Glomerular endothelial cell (primary cell): ENCODE measurements at regions not wholly inside any gene's neighbourhood (a gene's known extent, or its start where the extent isn't known, plus 50 kb on each side); places are given as distances from the start of the nearest gene placed in this dataset.

Experiments used
- DNase-seq: peaks from one replicate; pipeline ENCODE4 v3.0.0-alpha.2; 2011; ENCODE audit warnings: low read depth, low spot score; ENCODE audit errors: extremely low read depth

GRCh38 chr5:175056831-175057230, 332.4 kb downstream of the MSX2 start:
- no peak for DNase-seq

- DNase-seq = no peak
Measured at GRCh38 chr5:175054243-175054642, 329.9 kb downstream of the MSX2 start.

GRCh38 chr5:175052351-175052750, 328.0 kb downstream of the MSX2 start:
- DNase-seq = no peak

GRCh38 chr5:175047048-175047447, 322.7 kb downstream of the MSX2 start:
- DNase-seq = no peak

- DNase-seq = no peak
Measured at GRCh38 chr5:175045820-175046219, 321.4 kb downstream of the MSX2 start.

GRCh38 chr5:175037820-175038219, 313.4 kb downstream of the MSX2 start:
- no peak for DNase-seq

GRCh38 chr5:175035882-175036533, 311.6 kb downstream of the MSX2 start:
- DNase-seq = no peak

GRCh38 chr5:175034924-175035323, 310.5 kb downstream of the MSX2 start:
- no peak for DNase-seq

- no peak for DNase-seq
Measured at GRCh38 chr5:175032741-175033151, 308.4 kb downstream of the MSX2 start.

GRCh38 chr5:175032013-175032412, 307.6 kb downstream of the MSX2 start:
- DNase-seq = no peak

GRCh38 chr5:175027390-175027789, 303.0 kb downstream of the MSX2 start:
- no peak for DNase-seq

- no peak for DNase-seq
Measured at GRCh38 chr5:175025077-175025476, 300.7 kb downstream of the MSX2 start.

- DNase-seq = no peak
Measured at GRCh38 chr5:175021841-175022625, 297.7 kb downstream of the MSX2 start.

GRCh38 chr5:175021321-175021720, 296.9 kb downstream of the MSX2 start:
- DNase-seq = no peak

- DNase-seq = no peak
Measured at GRCh38 chr5:175015028-175015685, 290.8 kb downstream of the MSX2 start.

GRCh38 chr5:175013251-175013650, 288.9 kb downstream of the MSX2 start:
- DNase-seq = no peak

- no peak for DNase-seq
Measured at GRCh38 chr5:175012267-175012666, 287.9 kb downstream of the MSX2 start.

- no peak for DNase-seq
Measured at GRCh38 chr5:175003531-175003930, 279.1 kb downstream of the MSX2 start.

- DNase-seq = no peak
Measured at GRCh38 chr5:175001876-175002645, 277.7 kb downstream of the MSX2 start.

- no peak for DNase-seq
Measured at GRCh38 chr5:175001311-175001710, 276.9 kb downstream of the MSX2 start.

GRCh38 chr5:174999581-174999980, 275.2 kb downstream of the MSX2 start:
- DNase-seq = no peak
